ENCODE measurements at regions not wholly inside any gene's neighbourhood (a gene's known extent, or its start where the extent isn't known, plus 50 kb on each side); places are given as distances from the start of the nearest gene placed in this dataset.

DNA sequence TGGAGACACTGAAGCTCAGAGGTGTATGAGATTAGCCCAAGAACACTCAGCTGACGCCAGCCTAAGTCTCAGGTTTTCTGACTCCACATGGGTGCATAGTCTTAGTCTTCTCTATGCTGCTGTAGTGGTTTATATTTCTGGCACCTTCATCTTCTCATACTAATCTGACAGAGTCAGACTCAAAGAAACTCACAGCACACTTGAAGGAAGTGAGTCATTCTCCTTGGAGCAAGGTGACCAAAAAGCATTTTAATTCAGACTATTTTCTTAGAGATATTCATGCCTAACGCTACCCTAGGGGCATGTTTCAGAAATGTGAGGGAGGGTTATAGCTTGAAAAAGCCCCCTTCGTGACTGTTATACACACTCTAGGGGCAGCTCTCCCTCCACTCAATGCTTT is 775.3 kb upstream of the ARPP21 start:
- no TSS peak for BruUV-seq (replicated peaks)
- no peaks in the 10 kb centered on the region for H3K4me1 ChIP-seq (ENCODE audit: control insufficient read depth, insufficient read depth, low read length)
- H3K9me3 ChIP-seq (ENCODE audit: control insufficient read depth, insufficient read depth, low read depth, low read length) = no peaks in the 10 kb centered on the region
- no peak overlapping the region for H3K27ac ChIP-seq (ENCODE audit: low read length)
- H3K36me3 ChIP-seq (ENCODE audit: control insufficient read depth, insufficient read depth, low read length) = no peaks in the 10 kb centered on the region; the same call in 1 of the 2 replicates
- no peak for DNase-seq (ENCODE audit: low read depth, low spot score)
- in situ Hi-C loops (cut with HindIII; ENCODE audit: low pct_unique_long_range_greater_than_20kb, low sequenced_read_pairs) (no loop called here), intact Hi-C loops (cut with micrococcal nuclease; ENCODE audit: unreplicated experiment) (no loop called here)
- ChIA-PET CTCF (no interaction called here), POLR2A (no interaction called here)
- ATAC-seq = no peak
- H3K27me3 ChIP-seq (ENCODE audit: control insufficient read depth, insufficient read depth, low read length) = no peaks in the 10 kb centered on the region
- no peak overlapping the region for H3K4me3 ChIP-seq (ENCODE audit: low read depth in 2 of 2, low read length in 2 of 2)
- TF ChIP-seq, protein P1, sequence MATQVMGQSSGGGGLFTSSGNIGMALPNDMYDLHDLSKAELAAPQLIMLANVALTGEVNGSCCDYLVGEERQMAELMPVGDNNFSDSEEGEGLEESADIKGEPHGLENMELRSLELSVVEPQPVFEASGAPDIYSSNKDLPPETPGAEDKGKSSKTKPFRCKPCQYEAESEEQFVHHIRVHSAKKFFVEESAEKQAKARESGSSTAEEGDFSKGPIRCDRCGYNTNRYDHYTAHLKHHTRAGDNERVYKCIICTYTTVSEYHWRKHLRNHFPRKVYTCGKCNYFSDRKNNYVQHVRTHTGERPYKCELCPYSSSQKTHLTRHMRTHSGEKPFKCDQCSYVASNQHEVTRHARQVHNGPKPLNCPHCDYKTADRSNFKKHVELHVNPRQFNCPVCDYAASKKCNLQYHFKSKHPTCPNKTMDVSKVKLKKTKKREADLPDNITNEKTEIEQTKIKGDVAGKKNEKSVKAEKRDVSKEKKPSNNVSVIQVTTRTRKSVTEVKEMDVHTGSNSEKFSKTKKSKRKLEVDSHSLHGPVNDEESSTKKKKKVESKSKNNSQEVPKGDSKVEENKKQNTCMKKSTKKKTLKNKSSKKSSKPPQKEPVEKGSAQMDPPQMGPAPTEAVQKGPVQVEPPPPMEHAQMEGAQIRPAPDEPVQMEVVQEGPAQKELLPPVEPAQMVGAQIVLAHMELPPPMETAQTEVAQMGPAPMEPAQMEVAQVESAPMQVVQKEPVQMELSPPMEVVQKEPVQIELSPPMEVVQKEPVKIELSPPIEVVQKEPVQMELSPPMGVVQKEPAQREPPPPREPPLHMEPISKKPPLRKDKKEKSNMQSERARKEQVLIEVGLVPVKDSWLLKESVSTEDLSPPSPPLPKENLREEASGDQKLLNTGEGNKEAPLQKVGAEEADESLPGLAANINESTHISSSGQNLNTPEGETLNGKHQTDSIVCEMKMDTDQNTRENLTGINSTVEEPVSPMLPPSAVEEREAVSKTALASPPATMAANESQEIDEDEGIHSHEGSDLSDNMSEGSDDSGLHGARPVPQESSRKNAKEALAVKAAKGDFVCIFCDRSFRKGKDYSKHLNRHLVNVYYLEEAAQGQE (IDR thresholded peaks at IDR 0.05; ENCODE audit: insufficient read depth in 1 of 2, low read depth in 2 of 2, low read length in 1 of 2) = no peak
- TF ChIP-seq SIN3A (IDR thresholded peaks at IDR 0.05; ENCODE audit: borderline replicate concordance, insufficient read depth, low read depth, low read length) (no peak), TCF7L2 (IDR thresholded peaks at IDR 0.05; ENCODE audit: low read depth, low read length) (no peak), POLR2AphosphoS5 (IDR thresholded peaks at IDR 0.05; ENCODE audit: low read depth, low read length) (no peak)
- TF ChIP-seq, protein P2, sequence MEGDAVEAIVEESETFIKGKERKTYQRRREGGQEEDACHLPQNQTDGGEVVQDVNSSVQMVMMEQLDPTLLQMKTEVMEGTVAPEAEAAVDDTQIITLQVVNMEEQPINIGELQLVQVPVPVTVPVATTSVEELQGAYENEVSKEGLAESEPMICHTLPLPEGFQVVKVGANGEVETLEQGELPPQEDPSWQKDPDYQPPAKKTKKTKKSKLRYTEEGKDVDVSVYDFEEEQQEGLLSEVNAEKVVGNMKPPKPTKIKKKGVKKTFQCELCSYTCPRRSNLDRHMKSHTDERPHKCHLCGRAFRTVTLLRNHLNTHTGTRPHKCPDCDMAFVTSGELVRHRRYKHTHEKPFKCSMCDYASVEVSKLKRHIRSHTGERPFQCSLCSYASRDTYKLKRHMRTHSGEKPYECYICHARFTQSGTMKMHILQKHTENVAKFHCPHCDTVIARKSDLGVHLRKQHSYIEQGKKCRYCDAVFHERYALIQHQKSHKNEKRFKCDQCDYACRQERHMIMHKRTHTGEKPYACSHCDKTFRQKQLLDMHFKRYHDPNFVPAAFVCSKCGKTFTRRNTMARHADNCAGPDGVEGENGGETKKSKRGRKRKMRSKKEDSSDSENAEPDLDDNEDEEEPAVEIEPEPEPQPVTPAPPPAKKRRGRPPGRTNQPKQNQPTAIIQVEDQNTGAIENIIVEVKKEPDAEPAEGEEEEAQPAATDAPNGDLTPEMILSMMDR (IDR thresholded peaks at IDR 0.05) = no peak

DNA sequence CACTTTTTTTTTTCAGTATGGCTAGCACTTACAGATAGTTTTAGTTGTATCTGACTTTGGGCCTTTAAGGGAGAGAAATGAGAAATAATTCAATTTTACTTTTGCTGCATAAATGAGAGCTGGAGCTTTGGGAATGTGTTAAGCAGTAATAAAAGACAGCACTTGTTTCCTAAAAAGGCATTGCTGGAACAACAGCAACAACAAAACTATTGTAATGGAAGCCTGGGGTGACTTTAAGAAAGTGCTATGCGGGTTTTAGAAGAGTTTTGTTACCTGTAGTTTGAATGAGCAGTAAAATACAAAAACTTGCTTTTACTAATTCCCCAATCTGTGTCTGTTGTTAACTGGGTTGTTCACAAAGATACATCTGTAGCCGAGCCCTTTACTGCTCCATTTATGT is 774.0 kb upstream of the ARPP21 start:
- in situ Hi-C loops (cut with HindIII; ENCODE audit: low pct_unique_long_range_greater_than_20kb, low sequenced_read_pairs) (no loop called here), intact Hi-C loops (cut with micrococcal nuclease; ENCODE audit: unreplicated experiment) (no loop called here)
- Histone ChIP-seq H3K27me3 (ENCODE audit: control insufficient read depth, insufficient read depth, low read length) (no peaks in the 10 kb centered on the region), H3K27ac (ENCODE audit: low read length) (no peak overlapping the region), H3K9me3 (ENCODE audit: control insufficient read depth, insufficient read depth, low read depth, low read length) (no peaks in the 10 kb centered on the region), H3K36me3 (ENCODE audit: control insufficient read depth, insufficient read depth, low read length) (no peaks in the 10 kb centered on the region; the same call in 1 of the 2 replicates), H3K4me1 (ENCODE audit: control insufficient read depth, insufficient read depth, low read length) (no peaks in the 10 kb centered on the region), H3K4me3 (ENCODE audit: low read depth in 2 of 2, low read length in 2 of 2) (no peak overlapping the region)
- ChIA-PET POLR2A (no interaction called here), CTCF (no interaction called here)
- TF ChIP-seq, protein P1 (IDR thresholded peaks at IDR 0.05; ENCODE audit: insufficient read depth in 1 of 2, low read depth in 2 of 2, low read length in 1 of 2) = no peak
- no peak for TF ChIP-seq SIN3A (IDR thresholded peaks at IDR 0.05; ENCODE audit: borderline replicate concordance, insufficient read depth, low read depth, low read length)
- TF ChIP-seq TCF7L2 (IDR thresholded peaks at IDR 0.05; ENCODE audit: low read depth, low read length) = no peak
- no peak for TF ChIP-seq POLR2AphosphoS5 (IDR thresholded peaks at IDR 0.05; ENCODE audit: low read depth, low read length)
- TF ChIP-seq, protein P2 (IDR thresholded peaks at IDR 0.05) = no peak
- ATAC-seq = no peak
- BruUV-seq (replicated peaks) = no TSS peak
- no peak for DNase-seq (ENCODE audit: low read depth, low spot score)
